ENCODE measurements at regions not wholly inside any gene's neighbourhood (a gene's known extent, or its start where the extent isn't known, plus 50 kb on each side); places are given as distances from the start of the nearest gene placed in this dataset.

- no peak for DNase-seq
Observed at GRCh38 chr13:80121038-80121437, 219.9 kb downstream of the SPRY2 start.

GRCh38 chr13:80118506-80118905 lies 222.4 kb downstream of the SPRY2 start:
- DNase-seq, result no peak

- DNase-seq, result no peak
Observed at GRCh38 chr13:80118099-80118498, 222.8 kb downstream of the SPRY2 start.

GRCh38 chr13:80117515-80117914 lies 223.4 kb downstream of the SPRY2 start:
- no peak for DNase-seq

- no peak for DNase-seq
Observed at GRCh38 chr13:80116107-80116506, 224.8 kb downstream of the SPRY2 start.

- no peak for DNase-seq
Observed at GRCh38 chr13:80115616-80116015, 225.3 kb downstream of the SPRY2 start.

- DNase-seq, result no peak
Observed at GRCh38 chr13:80113714-80114454, 227.0 kb downstream of the SPRY2 start.

- no peak for DNase-seq
Observed at GRCh38 chr13:80109303-80109702, 231.6 kb downstream of the SPRY2 start.

GRCh38 chr13:80105350-80105749 lies 235.6 kb downstream of the SPRY2 start:
- no peak for DNase-seq

- DNase-seq, result no peak
Observed at GRCh38 chr13:80101040-80101439, 239.9 kb downstream of the SPRY2 start.

- no peak for DNase-seq
Observed at GRCh38 chr13:80100636-80101035, 240.3 kb downstream of the SPRY2 start.

- DNase-seq, result no peak
Observed at GRCh38 chr13:80097561-80097960, 243.4 kb downstream of the SPRY2 start.

- no peak for DNase-seq
Observed at GRCh38 chr13:80096383-80096782, 244.5 kb downstream of the SPRY2 start.

- DNase-seq, result no peak
Observed at GRCh38 chr13:80094526-80094925, 246.4 kb downstream of the SPRY2 start.

- DNase-seq, result no peak
Observed at GRCh38 chr13:80093888-80094287, 247.0 kb downstream of the SPRY2 start.

- DNase-seq, result no peak
Observed at GRCh38 chr13:80086304-80086721, 254.6 kb downstream of the SPRY2 start.

- DNase-seq, result no peak
Observed at GRCh38 chr13:80083853-80084676, 256.9 kb downstream of the SPRY2 start.

GRCh38 chr13:80083081-80083852 lies 257.7 kb downstream of the SPRY2 start:
- DNase-seq, result no peak

- DNase-seq, result no peak
Observed at GRCh38 chr13:80082396-80083080, 258.4 kb downstream of the SPRY2 start.

- DNase-seq, result no peak
Observed at GRCh38 chr13:80074811-80075210, 266.1 kb downstream of the SPRY2 start.

- DNase-seq, result no peak
Observed at GRCh38 chr13:80074143-80074752, 266.7 kb downstream of the SPRY2 start.

GRCh38 chr13:80072231-80072630 lies 268.7 kb downstream of the SPRY2 start:
- no peak for DNase-seq

All from activated T-cell treated with anti-CD3 and anti-CD28 coated beads for 4 hours (primary cell).